GM12878 (cell line): ENCODE measurements at regions not wholly inside any gene's neighbourhood (a gene's known extent, or its start where the extent isn't known, plus 50 kb on each side); places are given as distances from the start of the nearest gene placed in this dataset.

ENCODE experiments used
- ATAC-seq: fragments of 200-7000 bp; cut with Tn5 transposase; 3 replicates; pipeline ENCODE4 v1.9.1; 2020; ENCODE audit warnings: mild to moderate bottlenecking, moderate library complexity
- BruUV-seq: library from RNA; stranded (reverse); fragments of 400-500 nt; replicated peaks from 2 replicates; lab custom pipeline; 2021; lab: Mats Ljungman, UMichigan
- CTCF ChIA-PET: fragments of 300-600 bp; sonication (Branson Sonifier 250); formaldehyde crosslinking; extraction: SDS; loops from one replicate; lab custom pipeline; 2021; ENCODE audit warnings: inconsistent platforms; lab: Yijun Ruan, JAX
- POLR2A ChIA-PET: fragments of 350-600 bp; formaldehyde crosslinking; extraction: SDS; loops from one replicate; lab custom pipeline; 2021; ENCODE audit warnings: inconsistent platforms; lab: Charles Lee
- RAD21 ChIA-PET: fragments of 300-600 bp; sonication (Branson Sonifier 250); formaldehyde crosslinking; loops from one replicate; lab custom pipeline; 2023; ENCODE audit warnings: antibody characterized with exemption; ENCODE audit not compliant: unreplicated experiment; lab: Charles Lee
- SMC1A ChIA-PET: fragments of 300-600 bp; sonication (Branson Sonifier 250); formaldehyde crosslinking; loops from one replicate; lab custom pipeline; 2023; ENCODE audit not compliant: unreplicated experiment, uncharacterized antibody; lab: Charles Lee
- DNase-seq: peaks from one replicate; pipeline ENCODE4 v3.0.0-alpha.2; 2011; ENCODE audit warnings: low read depth, low spot score
- FAIRE-seq: peaks from 3 replicates; lab custom pipeline; 2011; peaks lifted over from hg19 to GRCh38; lab: Jason Lieb, UNC
- H2AFZ ChIP-seq: 2 replicates; pipeline ENCODE4 v1.6.0; 2011; ENCODE audit warnings: low read depth, low read length, control low read depth; ENCODE audit not compliant: control insufficient read depth
- H3K27ac ChIP-seq: 2 replicates; pipeline ENCODE4 v1.5.1; 2011; ENCODE audit warnings: control low read depth; ENCODE audit not compliant: control insufficient read depth, insufficient read depth
- H3K27me3 ChIP-seq, 2 experiments: replicated peaks in 1 of 2; 2 replicates each; pipeline versions ENCODE4 v1.6.0 to v1.6.1; 2011; ENCODE audit warnings: low read length in 1 of 2; ENCODE audit not compliant: control insufficient read depth in 2 of 2, insufficient read depth in 2 of 2
- H3K36me3 ChIP-seq, 2 experiments: 2 replicates each; pipeline ENCODE4 v1.5.1; 2011; ENCODE audit warnings: low read length in 1 of 2; ENCODE audit not compliant: control insufficient read depth in 2 of 2, insufficient read depth in 2 of 2
- H3K4me1 ChIP-seq: 2 replicates; pipeline ENCODE4 v1.6.1; 2011; ENCODE audit warnings: mild to moderate bottlenecking, low read length, moderate library complexity, mixed read lengths; ENCODE audit not compliant: control insufficient read depth, insufficient read depth
- H3K4me2 ChIP-seq: 2 replicates; pipeline ENCODE4 v1.6.0; 2011; ENCODE audit warnings: control low read depth; ENCODE audit not compliant: control insufficient read depth, insufficient read depth
- H3K4me3 ChIP-seq: fragments of 200-600 bp; sonication (generic); 2 replicates; pipeline ENCODE4 v1.5.1; 2016
- H3K79me2 ChIP-seq: 2 replicates; pipeline ENCODE4 v1.6.0; 2011; ENCODE audit warnings: low read length; ENCODE audit not compliant: control insufficient read depth, insufficient read depth
- H3K9ac ChIP-seq: 2 replicates; pipeline ENCODE4 v1.8.0; 2011; ENCODE audit warnings: low read length, control low read depth, mixed read lengths; ENCODE audit not compliant: control insufficient read depth, insufficient read depth
- H3K9me3 ChIP-seq: replicated peaks from 3 replicates; pipeline ENCODE4 v1.5.1; 2011; ENCODE audit warnings: mild to moderate bottlenecking, low read length; ENCODE audit not compliant: control insufficient read depth, insufficient read depth
- H4K20me1 ChIP-seq: 2 replicates; pipeline ENCODE4 v1.6.0; 2011; ENCODE audit not compliant: control insufficient read depth, insufficient read depth
- ATF3 ChIP-seq: IDR thresholded peaks from 2 replicates; pipeline ENCODE4 v1.6.1; 2011; ENCODE audit warnings: low read depth, mild to moderate bottlenecking, low read length, moderate library complexity, borderline replicate concordance; ENCODE audit errors: extremely low read depth
- SKIL ChIP-seq: fragments of 450-650 bp; IDR thresholded peaks from 2 replicates; pipeline ENCODE4 v1.6.1; 2017; ENCODE audit warnings: mild to moderate bottlenecking, low read depth, inconsistent platforms; ENCODE audit not compliant: poor library complexity, severe bottlenecking
- SPI1 ChIP-seq: IDR thresholded peaks from 2 replicates; pipeline ENCODE4 v1.6.1; 2011; ENCODE audit warnings: low read depth, mild to moderate bottlenecking, low read length, moderate library complexity, borderline replicate concordance; ENCODE audit not compliant: insufficient read depth
- ZBED1 ChIP-seq: IDR thresholded peaks from 2 replicates; pipeline ENCODE4 v1.6.1; 2016; ENCODE audit warnings: borderline replicate concordance
- ZBTB40 ChIP-seq: fragments of 450-650 bp; IDR thresholded peaks from 2 replicates; pipeline ENCODE4 v1.6.1; 2016; ENCODE audit warnings: mild to moderate bottlenecking, moderate library complexity, borderline replicate concordance
- WGBS: methylation state at CpG from one replicate; pipeline ENCODE4 v1.1.6; 2016; ENCODE audit warnings: low lambda C conversion rate; ENCODE audit not compliant: insufficient replicate concordance, insufficient coverage; ENCODE audit errors: missing lambda C conversion rate; 5-methylcytosine and 5-hydroxymethylcytosine counted together
- in situ Hi-C: fragments of 300-500 bp; cut with MboI; formaldehyde crosslinking; loops from 9 replicates; pipeline ENCODE4 v1.14.3; 2018; ENCODE audit warnings: mixed read lengths
- intact Hi-C: fragments of 100-400 bp; cut with micrococcal nuclease; formaldehyde crosslinking; loops from one replicate; pipeline ENCODE4 v1.14.2; 2022; ENCODE audit not compliant: unreplicated experiment

GRCh38 chr6:74280130-74280692 is 584.2 kb downstream of the CD109 start:
- H3K4me3 ChIP-seq, result no peak overlapping the region
- WGBS, result 30% methylated on average over 6 of the region's 6 CpGs
- H3K9me3 ChIP-seq, result no peaks in the 10 kb centered on the region
- H3K9ac ChIP-seq, result no peak overlapping the region
- CTCF ChIA-PET, result interaction anchor here (1.1 kb wide), 1 partner anchor 189 kb away, joined by 4 read pairs; no protein-coding TSS in a partner anchor
- RAD21 ChIA-PET, result no interaction called here
- in situ Hi-C loops, result no loop called here
- no peak overlapping the region for H2AFZ ChIP-seq
- H3K79me2 ChIP-seq, result no peaks in the 10 kb centered on the region
- H3K36me3 ChIP-seq, result no peaks in the 10 kb centered on the region
- H3K4me2 ChIP-seq, result no peak overlapping the region
- SMC1A ChIA-PET, result interaction anchor here (0.6 kb wide), 1 partner anchor 1486 kb away, joined by 3 read pairs; no protein-coding TSS in a partner anchor
- no peak for ATAC-seq
- no peaks in the 10 kb centered on the region for H4K20me1 ChIP-seq
- no TSS peak for BruUV-seq
- POLR2A ChIA-PET, result no interaction called here
- H3K27me3 ChIP-seq, result no peaks in the 10 kb centered on the region; a peak in 1 of 4 replicates
- no peak for TF ChIP-seq SPI1
- no peak for TF ChIP-seq ZBED1
- TF ChIP-seq ATF3, result no peak
- TF ChIP-seq SKIL, result no peak
- no peak for TF ChIP-seq ZBTB40
- intact Hi-C loops, result no loop called here
- H3K27ac ChIP-seq, result no peak overlapping the region
- no peak for FAIRE-seq
- DNase-seq, result no peak
- H3K4me1 ChIP-seq, result no peaks in the 10 kb centered on the region
